ENCODE measurements at regions not wholly inside any gene's neighbourhood (a gene's known extent, or its start where the extent isn't known, plus 50 kb on each side); places are given as distances from the start of the nearest gene placed in this dataset.
"Not testable (repeated sequence)": the region's sequence is repeated elsewhere in the genome, so short reads cannot be mapped to it uniquely, and the experiment has no call there.

- no peak for DNase-seq
Measured at GRCh38 chr14:85016496-85016895, 513.4 kb upstream of the FLRT2 start.

GRCh38 chr14:85023866-85024265, 506.1 kb upstream of the FLRT2 start:
- DNase-seq: not testable (repeated sequence)

GRCh38 chr14:85024931-85025330, 505.0 kb upstream of the FLRT2 start:
- no peak for DNase-seq

- DNase-seq: no peak
Measured at GRCh38 chr14:85027681-85028370, 502.1 kb upstream of the FLRT2 start.

- DNase-seq: no peak
Measured at GRCh38 chr14:85037411-85037810, 492.5 kb upstream of the FLRT2 start.

- no peak for DNase-seq
Measured at GRCh38 chr14:85038526-85039352, 491.2 kb upstream of the FLRT2 start.

- DNase-seq: no peak
Measured at GRCh38 chr14:85039353-85039626, 490.7 kb upstream of the FLRT2 start.

GRCh38 chr14:85040046-85040685, 489.8 kb upstream of the FLRT2 start:
- no peak for DNase-seq

- peak; percentile 19 for DNase-seq
Measured at GRCh38 chr14:85041618-85042017, 488.3 kb upstream of the FLRT2 start.

GRCh38 chr14:85042301-85042700, 487.6 kb upstream of the FLRT2 start:
- DNase-seq: no peak

GRCh38 chr14:85050180-85050579, 479.8 kb upstream of the FLRT2 start:
- no peak for DNase-seq

GRCh38 chr14:85052646-85053045, 477.3 kb upstream of the FLRT2 start:
- DNase-seq: no peak

GRCh38 chr14:85054178-85054577, 475.8 kb upstream of the FLRT2 start:
- no peak for DNase-seq

- DNase-seq: no peak
Measured at GRCh38 chr14:85056267-85056666, 473.7 kb upstream of the FLRT2 start.

GRCh38 chr14:85057221-85057620, 472.7 kb upstream of the FLRT2 start:
- DNase-seq: no peak

- DNase-seq: no peak
Measured at GRCh38 chr14:85058150-85058549, 471.8 kb upstream of the FLRT2 start.

GRCh38 chr14:85060121-85060520, 469.8 kb upstream of the FLRT2 start:
- no peak for DNase-seq

- no peak for DNase-seq
Measured at GRCh38 chr14:85061256-85061655, 468.7 kb upstream of the FLRT2 start.

GRCh38 chr14:85063747-85064146, 466.2 kb upstream of the FLRT2 start:
- no peak for DNase-seq

GRCh38 chr14:85071447-85071846, 458.5 kb upstream of the FLRT2 start:
- no peak for DNase-seq

GRCh38 chr14:85074955-85075354, 455.0 kb upstream of the FLRT2 start:
- no peak for DNase-seq

GRCh38 chr14:85075694-85076476, 454.1 kb upstream of the FLRT2 start:
- DNase-seq: no peak

GRCh38 chr14:85077716-85078115, 452.2 kb upstream of the FLRT2 start:
- DNase-seq: not testable (repeated sequence)
